IPS-11a (cell line): ENCODE measurements at regions not wholly inside any gene's neighbourhood (a gene's known extent, or its start where the extent isn't known, plus 50 kb on each side); places are given as distances from the start of the nearest gene placed in this dataset.
"Not testable (repeated sequence)": the region's sequence is repeated elsewhere in the genome, so short reads cannot be mapped to it uniquely, and the experiment has no call there.

Source experiments
- H3K4me3 ChIP-seq: one replicate; pipeline ENCODE4 v1.5.1; 2013; ENCODE audit warnings: low read depth, low read length, control low read depth

GRCh38 chr12:60441577-60441976, 845.7 kb downstream of the SLC16A7 start:
- no peak overlapping the region for H3K4me3 ChIP-seq

- no peak overlapping the region for H3K4me3 ChIP-seq
Measured at GRCh38 chr12:60451457-60451856, 855.6 kb downstream of the SLC16A7 start.

GRCh38 chr12:60465060-60465459, 869.2 kb downstream of the SLC16A7 start:
- H3K4me3 ChIP-seq: no peak overlapping the region

- no peak overlapping the region for H3K4me3 ChIP-seq
Measured at GRCh38 chr12:60468546-60468945, 872.7 kb downstream of the SLC16A7 start.

- H3K4me3 ChIP-seq: no peak overlapping the region
Measured at GRCh38 chr12:60475825-60476224, 880.0 kb downstream of the SLC16A7 start.

- H3K4me3 ChIP-seq: no peak overlapping the region
Measured at GRCh38 chr12:60487284-60487683, 891.5 kb downstream of the SLC16A7 start.

GRCh38 chr12:60489071-60489470, 893.2 kb downstream of the SLC16A7 start:
- H3K4me3 ChIP-seq: no peak overlapping the region

- no peak overlapping the region for H3K4me3 ChIP-seq
Measured at GRCh38 chr12:60494244-60494643, 898.4 kb downstream of the SLC16A7 start.

- H3K4me3 ChIP-seq: no peak overlapping the region
Measured at GRCh38 chr12:60498656-60499055, 902.8 kb downstream of the SLC16A7 start.

GRCh38 chr12:60501124-60501729, 905.4 kb downstream of the SLC16A7 start:
- H3K4me3 ChIP-seq: no peak overlapping the region

GRCh38 chr12:60522684-60523400, 927.0 kb downstream of the SLC16A7 start:
- H3K4me3 ChIP-seq: no peak overlapping the region

GRCh38 chr12:60529261-60529660, 933.4 kb downstream of the SLC16A7 start:
- H3K4me3 ChIP-seq: no peak overlapping the region

GRCh38 chr12:60529723-60530122, 933.9 kb downstream of the SLC16A7 start:
- no peak overlapping the region for H3K4me3 ChIP-seq

- H3K4me3 ChIP-seq: no peak overlapping the region
Measured at GRCh38 chr12:60535363-60535762, 939.5 kb downstream of the SLC16A7 start.

GRCh38 chr12:60539592-60539991, 943.8 kb downstream of the SLC16A7 start:
- H3K4me3 ChIP-seq: no peak overlapping the region

- no peak overlapping the region for H3K4me3 ChIP-seq
Measured at GRCh38 chr12:60568914-60569313, 973.1 kb downstream of the SLC16A7 start.

GRCh38 chr12:60577607-60578006, 981.8 kb downstream of the SLC16A7 start:
- H3K4me3 ChIP-seq: no peak overlapping the region

- not testable (repeated sequence) for H3K4me3 ChIP-seq
Measured at GRCh38 chr12:60587664-60588063, 991.8 kb downstream of the SLC16A7 start.

GRCh38 chr12:60594035-60594711, 998.3 kb downstream of the SLC16A7 start:
- no peak overlapping the region for H3K4me3 ChIP-seq

- H3K4me3 ChIP-seq: no peak overlapping the region
Measured at GRCh38 chr12:60602601-60603000, 1006.8 kb downstream of the SLC16A7 start.

- H3K4me3 ChIP-seq: not testable (repeated sequence)
Measured at GRCh38 chr12:60603475-60603874, 1007.6 kb downstream of the SLC16A7 start.

- no peak overlapping the region for H3K4me3 ChIP-seq
Measured at GRCh38 chr12:60616400-60616799, 1020.6 kb downstream of the SLC16A7 start.
